HCT116 (cell line): ENCODE measurements at regions not wholly inside any gene's neighbourhood (a gene's known extent, or its start where the extent isn't known, plus 50 kb on each side); places are given as distances from the start of the nearest gene placed in this dataset.

Source experiments
- CEBPB ChIP-seq: IDR thresholded peaks from 2 replicates; pipeline ENCODE4 v1.6.1; 2012; ENCODE audit warnings: low read depth
- POLR2A ChIP-seq: IDR thresholded peaks from 2 replicates; pipeline ENCODE4 v1.7.0; 2011; ENCODE audit warnings: borderline replicate concordance; ENCODE audit not compliant: insufficient read depth, insufficient read length; ENCODE audit errors: extremely low read depth
- POLR2AphosphoS5 ChIP-seq: IDR thresholded peaks from 2 replicates; pipeline ENCODE4 v1.6.1; 2011; ENCODE audit warnings: mild to moderate bottlenecking, low read depth, low read length, moderate library complexity
- RAD21 ChIP-seq: IDR thresholded peaks from 2 replicates; pipeline ENCODE4 v1.6.1; 2012; ENCODE audit warnings: low read depth, mild to moderate bottlenecking
- TCF7L2 ChIP-seq: IDR thresholded peaks from 2 replicates; pipeline ENCODE4 v1.7.0; 2011; ENCODE audit warnings: borderline replicate concordance, inconsistent platforms; ENCODE audit not compliant: insufficient read depth, insufficient read length; ENCODE audit errors: extremely low read depth
- YY1 ChIP-seq: IDR thresholded peaks from 2 replicates; pipeline ENCODE4 v1.6.1; 2011; ENCODE audit warnings: low read length, low read depth, moderate library complexity, mild to moderate bottlenecking; ENCODE audit not compliant: insufficient replicate concordance; ENCODE audit errors: extremely low read depth
- ZNF274 ChIP-seq: fragments of 200-500 bp; sonication (Bioruptor generic); IDR thresholded peaks from 2 replicates; pipeline ENCODE4 v1.6.1; 2014; ENCODE audit warnings: mild to moderate bottlenecking, low read depth, low read length, inconsistent platforms
- TF ChIP-seq, protein P1 (sequence below), 3 experiments: fragments of 200-600 bp in 1 of 3; sonication (generic) in 1 of 3; IDR thresholded peaks in 2 of 3; conservative IDR thresholded peaks in 1 of 3; 2 replicates each; pipeline ENCODE4 v1.5.1; 2012 to 2017; ENCODE audit warnings: low read depth in 2 of 3, low read length in 2 of 3, antibody characterized with exemption in 1 of 3, borderline replicate concordance in 1 of 3, control low read depth in 1 of 3, mild to moderate bottlenecking in 1 of 3, mixed read lengths in 1 of 3, mixed run types in 1 of 3, moderate library complexity in 1 of 3; ENCODE audit not compliant: insufficient read depth in 1 of 3
- TF ChIP-seq, protein P2 (sequence below): IDR thresholded peaks from 2 replicates; pipeline ENCODE4 v1.6.1; 2012; ENCODE audit warnings: low read depth
- TF ChIP-seq, protein P3 (sequence below): IDR thresholded peaks from 2 replicates; pipeline ENCODE4 v1.6.1; 2012

DNA sequence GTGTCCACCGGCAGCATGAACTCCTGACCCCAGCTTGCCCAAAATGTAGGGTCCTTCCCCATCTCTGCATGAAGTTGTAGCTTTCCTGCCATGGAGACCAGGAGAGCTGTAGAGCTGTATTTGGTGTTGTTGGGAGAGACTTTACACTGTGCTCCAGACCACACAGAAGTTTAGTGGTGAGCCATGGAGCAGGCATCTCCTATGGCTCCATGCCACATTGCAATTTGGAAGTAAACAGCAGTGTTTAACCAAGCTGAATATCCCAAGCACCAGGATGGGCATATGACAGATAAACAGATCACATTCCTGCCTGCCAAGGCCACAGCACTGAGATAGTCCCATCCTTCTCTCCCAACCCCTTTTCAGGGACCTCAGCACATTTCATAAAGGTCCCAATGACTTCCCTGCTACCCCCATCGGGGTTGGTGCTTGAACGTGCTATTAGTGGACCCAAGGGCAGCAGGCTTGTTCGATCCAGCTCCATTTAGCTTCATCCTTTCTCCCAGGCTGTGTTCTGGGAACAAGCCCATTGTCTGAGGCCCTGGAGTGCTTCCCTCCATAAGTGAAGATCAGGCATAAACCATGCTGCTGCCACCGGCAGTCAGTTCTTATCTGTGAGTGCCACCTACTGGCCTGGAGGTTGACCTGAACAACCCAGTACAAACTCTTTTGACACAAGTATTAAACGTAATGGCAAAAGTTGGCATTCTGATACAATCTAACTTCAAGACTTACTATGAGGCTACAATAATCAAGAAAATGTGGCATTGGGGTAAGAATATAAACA lies 172.3 kb upstream of the ATXN7L3B start:
- TF ChIP-seq, protein P1, sequence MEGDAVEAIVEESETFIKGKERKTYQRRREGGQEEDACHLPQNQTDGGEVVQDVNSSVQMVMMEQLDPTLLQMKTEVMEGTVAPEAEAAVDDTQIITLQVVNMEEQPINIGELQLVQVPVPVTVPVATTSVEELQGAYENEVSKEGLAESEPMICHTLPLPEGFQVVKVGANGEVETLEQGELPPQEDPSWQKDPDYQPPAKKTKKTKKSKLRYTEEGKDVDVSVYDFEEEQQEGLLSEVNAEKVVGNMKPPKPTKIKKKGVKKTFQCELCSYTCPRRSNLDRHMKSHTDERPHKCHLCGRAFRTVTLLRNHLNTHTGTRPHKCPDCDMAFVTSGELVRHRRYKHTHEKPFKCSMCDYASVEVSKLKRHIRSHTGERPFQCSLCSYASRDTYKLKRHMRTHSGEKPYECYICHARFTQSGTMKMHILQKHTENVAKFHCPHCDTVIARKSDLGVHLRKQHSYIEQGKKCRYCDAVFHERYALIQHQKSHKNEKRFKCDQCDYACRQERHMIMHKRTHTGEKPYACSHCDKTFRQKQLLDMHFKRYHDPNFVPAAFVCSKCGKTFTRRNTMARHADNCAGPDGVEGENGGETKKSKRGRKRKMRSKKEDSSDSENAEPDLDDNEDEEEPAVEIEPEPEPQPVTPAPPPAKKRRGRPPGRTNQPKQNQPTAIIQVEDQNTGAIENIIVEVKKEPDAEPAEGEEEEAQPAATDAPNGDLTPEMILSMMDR (IDR thresholded peaks at IDR 0.05 in 2 of 3, conservative IDR thresholded peaks at IDR 0.05 in 1 of 3; ENCODE audit: borderline replicate concordance in 1 of 3, insufficient read depth in 1 of 3, low read depth in 2 of 3, low read length in 2 of 3), result peak in 2 of 3 experiments; percentile 25 to 55; a peak in 3 of 6 replicates
- no peak for TF ChIP-seq POLR2A
- no peak for TF ChIP-seq POLR2AphosphoS5
- no peak for TF ChIP-seq YY1
- peak; percentile 39; the same call in 1 of the 2 replicates for TF ChIP-seq RAD21
- no peak for TF ChIP-seq ZNF274
- TF ChIP-seq, protein P2, sequence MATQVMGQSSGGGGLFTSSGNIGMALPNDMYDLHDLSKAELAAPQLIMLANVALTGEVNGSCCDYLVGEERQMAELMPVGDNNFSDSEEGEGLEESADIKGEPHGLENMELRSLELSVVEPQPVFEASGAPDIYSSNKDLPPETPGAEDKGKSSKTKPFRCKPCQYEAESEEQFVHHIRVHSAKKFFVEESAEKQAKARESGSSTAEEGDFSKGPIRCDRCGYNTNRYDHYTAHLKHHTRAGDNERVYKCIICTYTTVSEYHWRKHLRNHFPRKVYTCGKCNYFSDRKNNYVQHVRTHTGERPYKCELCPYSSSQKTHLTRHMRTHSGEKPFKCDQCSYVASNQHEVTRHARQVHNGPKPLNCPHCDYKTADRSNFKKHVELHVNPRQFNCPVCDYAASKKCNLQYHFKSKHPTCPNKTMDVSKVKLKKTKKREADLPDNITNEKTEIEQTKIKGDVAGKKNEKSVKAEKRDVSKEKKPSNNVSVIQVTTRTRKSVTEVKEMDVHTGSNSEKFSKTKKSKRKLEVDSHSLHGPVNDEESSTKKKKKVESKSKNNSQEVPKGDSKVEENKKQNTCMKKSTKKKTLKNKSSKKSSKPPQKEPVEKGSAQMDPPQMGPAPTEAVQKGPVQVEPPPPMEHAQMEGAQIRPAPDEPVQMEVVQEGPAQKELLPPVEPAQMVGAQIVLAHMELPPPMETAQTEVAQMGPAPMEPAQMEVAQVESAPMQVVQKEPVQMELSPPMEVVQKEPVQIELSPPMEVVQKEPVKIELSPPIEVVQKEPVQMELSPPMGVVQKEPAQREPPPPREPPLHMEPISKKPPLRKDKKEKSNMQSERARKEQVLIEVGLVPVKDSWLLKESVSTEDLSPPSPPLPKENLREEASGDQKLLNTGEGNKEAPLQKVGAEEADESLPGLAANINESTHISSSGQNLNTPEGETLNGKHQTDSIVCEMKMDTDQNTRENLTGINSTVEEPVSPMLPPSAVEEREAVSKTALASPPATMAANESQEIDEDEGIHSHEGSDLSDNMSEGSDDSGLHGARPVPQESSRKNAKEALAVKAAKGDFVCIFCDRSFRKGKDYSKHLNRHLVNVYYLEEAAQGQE, result no peak
- no peak for TF ChIP-seq TCF7L2
- TF ChIP-seq CEBPB, result no peak
- TF ChIP-seq, protein P3, sequence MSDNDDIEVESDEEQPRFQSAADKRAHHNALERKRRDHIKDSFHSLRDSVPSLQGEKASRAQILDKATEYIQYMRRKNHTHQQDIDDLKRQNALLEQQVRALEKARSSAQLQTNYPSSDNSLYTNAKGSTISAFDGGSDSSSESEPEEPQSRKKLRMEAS, result no peak
